NCI-H524 treated with DMSO at 0.1 percent for 48 hours (cell line): ENCODE measurements at regions not wholly inside any gene's neighbourhood (a gene's known extent, or its start where the extent isn't known, plus 50 kb on each side); places are given as distances from the start of the nearest gene placed in this dataset.
"Not testable (repeated sequence)": the region's sequence is repeated elsewhere in the genome, so short reads cannot be mapped to it uniquely, and the experiment has no call there.

Source experiments
- DNase-seq: peaks from one replicate; lab custom pipeline; 2025; lab: John Stamatoyannopoulos, UW

DNA sequence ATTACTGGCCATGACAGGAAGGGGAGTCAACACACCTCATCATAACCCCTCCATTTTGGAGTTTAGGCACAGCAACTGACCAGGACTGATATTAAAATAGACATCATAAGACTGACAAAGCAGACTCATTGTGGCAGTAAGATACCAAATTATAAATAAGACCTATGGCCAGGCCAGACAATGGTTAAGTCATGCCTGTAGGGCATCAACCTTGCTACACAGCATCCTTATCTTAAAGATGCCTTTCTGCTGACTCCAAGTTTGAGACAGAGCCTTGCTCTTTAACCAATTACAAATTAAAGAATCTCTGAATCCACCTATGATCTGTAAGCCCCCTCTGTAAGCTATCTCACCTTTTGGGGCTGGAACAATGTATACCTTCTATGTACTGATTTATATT is 65.5 kb downstream of the VCX2 start:
- DNase-seq: no peak

- no peak for DNase-seq
Observed at GRCh38 chrX:8103655-8104054, 67.4 kb downstream of the VCX2 start.

DNA sequence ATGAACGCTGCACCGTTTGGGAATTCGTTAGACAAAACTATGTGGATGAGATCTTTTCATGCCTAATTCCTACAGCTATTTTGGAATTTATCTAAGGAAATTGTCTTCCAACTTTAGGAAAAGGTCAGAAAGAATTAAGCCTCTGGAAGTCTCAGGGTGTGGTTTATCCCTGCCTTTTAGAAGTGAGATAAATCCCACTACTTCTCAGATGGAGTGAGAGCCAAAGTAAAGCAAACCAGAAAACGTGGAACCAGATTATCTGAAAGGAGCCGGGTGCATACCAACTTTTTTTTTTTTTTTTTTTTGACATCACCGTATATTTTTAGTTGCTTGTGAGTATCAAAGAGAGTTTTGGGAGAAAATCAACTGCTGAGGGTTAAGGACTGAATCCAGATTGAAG is 79.6 kb downstream of the VCX2 start:
- DNase-seq: no peak

DNA sequence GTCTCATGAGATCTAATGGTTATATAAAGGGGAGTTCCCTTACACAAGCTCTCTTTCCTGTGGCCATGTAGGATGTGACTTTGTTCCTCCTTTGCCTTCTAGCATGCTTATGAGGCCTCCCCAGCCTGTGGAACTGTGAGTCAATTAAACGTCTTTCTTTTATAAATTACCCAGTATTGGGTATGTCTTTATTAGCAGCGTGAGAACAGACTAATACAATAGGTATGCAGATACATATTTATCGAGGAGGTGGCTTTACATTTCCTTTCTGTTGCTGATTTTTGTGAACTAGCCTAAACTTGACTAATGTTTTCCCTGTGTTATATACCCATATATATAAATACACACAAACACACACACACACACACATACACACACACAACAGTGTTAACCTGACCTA is 80.2 kb downstream of the VCX2 start:
- no peak for DNase-seq

DNA sequence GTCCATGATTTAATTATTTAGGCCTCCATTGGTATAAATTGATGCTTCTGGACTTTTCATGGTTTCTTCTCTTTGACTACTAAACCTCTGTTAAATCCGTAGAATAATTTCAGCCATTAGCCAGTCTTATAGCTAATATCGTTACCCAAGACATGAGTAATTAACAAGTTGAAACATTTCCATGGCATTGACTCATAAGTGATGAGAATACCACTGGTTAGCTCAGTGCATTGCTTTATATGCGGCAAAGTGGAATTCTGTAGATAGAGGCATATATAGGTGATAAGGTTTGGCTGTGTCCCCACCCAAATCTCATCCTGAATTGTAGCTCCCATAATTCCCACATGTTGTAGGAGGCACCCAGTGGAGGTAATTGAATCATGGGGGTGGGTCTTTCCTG is 80.6 kb downstream of the VCX2 start:
- no peak for DNase-seq

GRCh38 chrX:8089141-8089540 is 81.9 kb downstream of the VCX2 start:
- DNase-seq: no peak

GRCh38 chrX:8084006-8084405 is 87.1 kb downstream of the VCX2 start:
- peak; percentile 4 for DNase-seq

- no peak for DNase-seq
Observed at GRCh38 chrX:8083286-8083685, 87.8 kb downstream of the VCX2 start.

DNA sequence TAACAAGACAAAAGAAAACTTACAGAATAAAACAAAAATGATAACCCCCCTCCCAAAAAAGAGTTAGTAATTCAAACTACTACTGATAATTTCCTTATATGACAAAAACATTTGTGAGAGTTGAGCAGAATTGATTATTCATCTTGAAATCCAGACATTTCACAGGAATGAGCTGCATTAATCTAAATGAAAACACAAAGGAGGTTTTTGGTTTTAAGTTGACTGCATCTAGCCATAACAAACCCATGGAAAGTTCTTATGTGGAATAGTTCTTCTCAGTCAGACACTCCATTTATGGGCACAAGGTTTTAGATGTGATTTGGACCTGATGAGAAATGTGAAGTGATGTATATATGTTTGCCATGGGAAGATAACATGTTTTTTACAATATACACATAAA is 95.4 kb downstream of the VCX2 start:
- DNase-seq: no peak

- DNase-seq: no peak
Observed at GRCh38 chrX:8067754-8068462, 103.2 kb downstream of the VCX2 start.

DNA sequence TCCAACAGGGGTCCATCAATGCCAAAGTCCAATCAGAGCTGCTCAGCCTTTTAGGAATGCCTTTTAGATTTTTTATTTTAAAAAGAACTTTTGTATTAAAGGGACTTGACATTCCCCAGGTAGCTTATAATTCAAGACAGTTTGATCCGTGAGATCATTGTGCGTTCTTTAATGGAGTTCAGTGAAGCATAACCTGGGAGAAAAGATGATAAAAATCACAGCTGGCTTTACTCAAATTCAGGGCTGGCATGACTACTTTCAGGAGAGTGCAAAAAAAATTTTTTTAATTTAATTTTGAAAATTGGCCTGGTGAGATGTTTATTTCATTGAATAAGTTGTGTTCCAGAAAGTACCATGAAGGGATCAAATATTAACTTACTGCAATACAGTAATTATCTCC is 118.2 kb downstream of the VCX2 start:
- DNase-seq: no peak

GRCh38 chrX:8049827-8050226 is 121.2 kb downstream of the VCX2 start:
- DNase-seq: no peak

DNA sequence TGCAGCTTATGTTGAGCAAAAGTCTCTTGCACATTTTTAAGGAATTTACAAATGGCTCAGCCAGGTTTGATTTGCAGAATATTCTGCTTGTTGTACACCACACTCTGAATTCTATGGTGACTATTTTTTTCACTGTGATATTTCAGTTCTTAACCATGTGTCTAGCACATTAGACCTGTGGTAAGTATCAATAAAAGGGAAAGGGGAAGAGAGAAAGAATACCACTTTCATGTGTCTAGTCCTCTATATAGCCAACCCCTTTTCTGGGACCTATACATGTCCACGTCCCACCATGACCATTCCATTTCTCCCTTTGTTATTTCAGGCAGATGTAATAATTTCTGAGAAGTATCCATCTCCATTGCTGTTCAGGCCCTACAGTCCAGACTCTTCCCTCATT is 121.3 kb upstream of the PNPLA4 start:
- no peak for DNase-seq

DNA sequence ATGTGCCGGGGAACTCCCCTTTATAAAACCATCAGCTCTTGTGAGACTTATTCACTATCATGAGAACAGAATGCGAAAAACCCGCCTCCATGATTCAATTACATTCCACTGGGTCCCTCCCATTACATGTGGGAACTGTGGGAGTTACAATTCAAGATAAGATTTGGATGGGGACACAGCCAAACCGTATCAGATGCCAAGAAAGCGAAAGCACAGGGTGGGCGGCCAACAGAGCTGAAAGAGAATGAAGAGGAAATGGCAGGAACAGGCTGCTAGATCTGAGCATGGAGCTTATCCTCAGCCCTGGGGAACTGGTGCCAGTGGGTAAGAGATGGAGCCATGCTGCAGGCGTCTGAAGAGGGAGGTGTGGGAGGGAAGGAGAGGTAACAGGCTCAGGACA is 117.7 kb upstream of the PNPLA4 start:
- no peak for DNase-seq

GRCh38 chrX:8043546-8043945 is 116.3 kb upstream of the PNPLA4 start:
- no peak for DNase-seq

- DNase-seq: no peak
Observed at GRCh38 chrX:8043121-8043520, 115.9 kb upstream of the PNPLA4 start.

- no peak for DNase-seq
Observed at GRCh38 chrX:8042304-8042703, 115.1 kb upstream of the PNPLA4 start.

DNA sequence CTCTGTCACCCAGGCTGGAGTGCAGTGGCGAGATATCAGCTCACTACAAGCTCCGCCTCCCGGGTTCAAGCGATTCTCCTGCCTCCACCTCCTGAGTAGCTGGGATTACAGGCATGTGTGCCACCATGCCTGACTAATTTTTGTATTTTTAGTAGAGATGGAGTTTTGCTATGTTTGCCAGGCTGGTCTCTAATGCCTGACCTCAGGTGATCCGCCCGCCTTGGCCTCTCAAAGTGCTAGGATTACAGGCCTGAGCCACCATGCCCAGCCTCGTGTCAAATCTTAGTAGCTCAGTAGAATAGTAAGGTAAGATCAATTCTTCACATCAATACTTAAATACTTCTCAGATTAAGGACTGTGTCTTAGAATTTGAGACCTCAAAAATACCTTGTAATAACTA is 112.5 kb upstream of the PNPLA4 start:
- not testable (repeated sequence) for DNase-seq

DNA sequence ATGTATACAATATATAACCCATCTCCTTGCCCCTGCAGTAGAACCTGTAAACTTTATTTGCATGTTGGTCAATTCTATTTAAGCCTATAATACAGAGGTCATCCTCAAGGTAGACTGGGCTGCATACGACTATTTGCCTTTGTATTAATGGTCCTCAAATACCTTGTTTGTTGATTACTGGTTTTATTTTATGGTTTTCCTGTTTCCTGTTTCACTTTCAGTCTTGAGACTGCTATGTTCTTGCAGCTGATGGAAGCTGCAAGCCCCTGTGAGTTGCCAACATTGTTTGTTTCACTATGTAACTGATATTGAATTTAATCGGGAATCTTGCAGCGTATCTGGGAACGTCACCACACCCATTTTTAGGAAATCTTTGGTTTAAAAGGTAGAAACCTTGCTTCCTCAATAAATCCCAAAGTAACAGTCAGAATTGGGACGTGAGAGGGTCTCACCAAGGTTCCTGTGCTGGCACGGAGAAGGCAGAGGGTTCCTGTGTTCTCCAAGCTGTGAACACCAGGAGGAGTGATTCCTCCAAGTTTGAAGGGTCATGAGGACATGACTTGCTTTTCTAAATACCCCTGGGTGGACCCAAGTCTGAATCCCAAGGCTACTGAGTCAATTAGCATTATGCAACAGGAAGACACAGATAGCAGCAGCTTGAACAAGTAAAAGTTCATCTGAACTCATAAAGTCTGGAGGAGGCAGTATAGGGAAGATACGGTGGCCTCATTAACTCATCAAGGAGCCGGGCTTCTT is 110.6 kb upstream of the PNPLA4 start:
- DNase-seq: no peak

- no peak for DNase-seq
Observed at GRCh38 chrX:8036914-8037313, 109.7 kb upstream of the PNPLA4 start.

- no peak for DNase-seq
Observed at GRCh38 chrX:8034058-8034457, 106.8 kb upstream of the PNPLA4 start.

GRCh38 chrX:8033175-8033574 is 106.0 kb upstream of the PNPLA4 start:
- DNase-seq: no peak

DNA sequence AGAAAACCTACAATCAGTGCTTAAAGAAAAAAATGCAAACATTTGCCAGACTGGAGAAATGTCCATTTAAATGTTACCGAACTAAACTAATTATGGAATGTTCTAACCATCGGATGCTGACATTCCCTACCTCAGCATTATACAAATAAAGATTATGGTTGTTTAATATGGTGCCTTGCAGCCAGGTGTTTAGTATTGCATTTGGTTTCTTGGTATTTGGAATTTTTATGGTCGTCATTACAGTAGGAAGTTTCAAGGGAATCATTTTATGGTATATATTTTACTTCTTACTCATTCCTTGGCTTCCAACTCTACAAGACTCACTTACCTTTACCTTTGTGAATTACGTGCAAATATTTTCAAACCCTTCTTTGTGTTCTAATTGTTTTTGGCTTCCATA is 103.1 kb upstream of the PNPLA4 start:
- no peak for DNase-seq

DNA sequence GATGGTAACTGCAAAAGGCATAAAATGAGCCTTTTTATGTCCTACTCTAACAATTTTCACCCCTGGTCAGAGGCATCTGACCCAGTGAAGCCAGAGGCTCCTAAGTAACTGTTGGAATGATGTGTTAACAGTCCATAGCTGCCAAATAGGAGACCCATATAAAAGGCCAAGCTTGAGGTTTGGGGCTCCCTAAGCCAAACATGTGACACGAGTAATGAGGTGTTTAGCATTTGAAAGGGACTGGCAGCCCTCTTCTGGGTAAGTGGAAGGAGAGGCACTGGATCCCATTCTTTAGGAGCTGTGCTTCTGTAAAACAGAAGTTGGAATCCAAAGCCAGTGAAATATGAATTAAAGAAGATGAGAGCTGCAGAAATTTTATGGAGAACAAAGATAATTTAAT is 100.6 kb upstream of the PNPLA4 start:
- no peak for DNase-seq
